H1 (cell line): ENCODE measurements at regions not wholly inside any gene's neighbourhood (a gene's known extent, or its start where the extent isn't known, plus 50 kb on each side); places are given as distances from the start of the nearest gene placed in this dataset.

ENCODE experiments used
- CTCF ChIA-PET: fragments of 300-600 bp; sonication (Branson Sonifier 250); formaldehyde crosslinking; loops from one replicate; lab custom pipeline; 2021; ENCODE audit not compliant: partially characterized antibody; lab: Charles Lee
- POLR2A ChIA-PET: fragments of 300-600 bp; sonication (Branson Sonifier 250); formaldehyde crosslinking; loops from one replicate; lab custom pipeline; 2021; ENCODE audit warnings: inconsistent platforms; ENCODE audit not compliant: partially characterized antibody; lab: Charles Lee
- DNase-seq, 2 experiments: peaks; one replicate each; pipeline versions ENCODE4 v3.0.0 to v3.0.0-alpha.2; 2010 to 2022; ENCODE audit warnings: low spot score in 2 of 2, low read depth in 1 of 2, mixed read lengths in 1 of 2
- FAIRE-seq: peaks from 2 replicates; lab custom pipeline; 2011; peaks lifted over from hg19 to GRCh38; lab: Jason Lieb, UNC
- H2AFZ ChIP-seq: 2 replicates; pipeline ENCODE4 v1.8.1; 2012; ENCODE audit warnings: low read length, inconsistent platforms
- H2AK5ac ChIP-seq: 2 replicates; pipeline ENCODE4 v1.6.1; 2013; ENCODE audit warnings: low read depth, low read length
- H2BK120ac ChIP-seq: replicated peaks from 2 replicates; pipeline ENCODE3; 2013; ENCODE audit warnings: low read depth, low read length, inconsistent platforms
- H2BK12ac ChIP-seq: 2 replicates; pipeline ENCODE4 v1.6.1; 2013; ENCODE audit warnings: low read depth, low read length
- H2BK15ac ChIP-seq: 2 replicates; pipeline ENCODE4 v1.6.1; 2013; ENCODE audit warnings: low read length
- H2BK20ac ChIP-seq: 2 replicates; pipeline ENCODE4 v1.6.1; 2013; ENCODE audit warnings: low read length
- H2BK5ac ChIP-seq: 2 replicates; pipeline ENCODE4 v1.6.1; 2013; ENCODE audit warnings: low read depth, low read length
- H3K14ac ChIP-seq: 2 replicates; pipeline ENCODE4 v1.6.1; 2013; ENCODE audit warnings: inconsistent platforms; ENCODE audit not compliant: insufficient read length
- H3K18ac ChIP-seq: 2 replicates; pipeline ENCODE4 v1.6.1; 2013; ENCODE audit warnings: low read length; ENCODE audit errors: extremely low read depth
- H3K23ac ChIP-seq: 2 replicates; pipeline ENCODE4 v1.6.1; 2013; ENCODE audit warnings: inconsistent platforms; ENCODE audit not compliant: insufficient read length
- H3K23me2 ChIP-seq: 2 replicates; pipeline ENCODE4 v1.6.1; 2013; ENCODE audit warnings: low read depth, low read length
- H3K27ac ChIP-seq: 2 replicates; pipeline ENCODE4 v1.6.1; 2011; ENCODE audit warnings: low read depth, low read length, inconsistent platforms
- H3K27me3 ChIP-seq, 4 experiments: replicated peaks in 1 of 4; 1 replicate in 1 of 4; 2 replicates in 3 of 4; pipeline versions ENCODE4 v1.6.1 to v1.8.1; 2011 to 2013; ENCODE audit warnings: low read length in 3 of 4, mild to moderate bottlenecking in 3 of 4, inconsistent platforms in 2 of 4, mixed read lengths in 2 of 4, moderate library complexity in 1 of 4; ENCODE audit not compliant: control insufficient read depth in 3 of 4, insufficient read depth in 3 of 4; ENCODE audit errors: extremely low read depth in 1 of 4
- H3K36me3 ChIP-seq, 4 experiments: 2 replicates each; pipeline versions ENCODE4 v1.6.1 to v1.8.1; 2011 to 2013; ENCODE audit warnings: mild to moderate bottlenecking in 4 of 4, low read length in 3 of 4, moderate library complexity in 2 of 4, control low read depth in 1 of 4, inconsistent platforms in 1 of 4; ENCODE audit not compliant: insufficient read depth in 4 of 4, control insufficient read depth in 2 of 4
- H3K4ac ChIP-seq: replicated peaks from 2 replicates; pipeline ENCODE3; 2013; ENCODE audit warnings: low read length, low read depth, mixed read lengths, inconsistent platforms; ENCODE audit not compliant: insufficient read length
- H3K4me1 ChIP-seq, 4 experiments: replicated peaks in 1 of 4; 1 replicate in 1 of 4; 2 replicates in 3 of 4; pipeline versions ENCODE4 v1.6.1 to v1.8.1; 2011 to 2013; ENCODE audit warnings: low read length in 3 of 4, inconsistent platforms in 2 of 4, mixed read lengths in 1 of 4; ENCODE audit not compliant: insufficient read depth in 4 of 4, control insufficient read depth in 3 of 4
- H3K4me2 ChIP-seq, 2 experiments: 2 replicates each; pipeline versions ENCODE4 v1.6.1 to v1.8.1; 2011 to 2013; ENCODE audit warnings: low read depth in 2 of 2, low read length in 2 of 2, control low read depth in 1 of 2, inconsistent platforms in 1 of 2, mild to moderate bottlenecking in 1 of 2; ENCODE audit not compliant: insufficient read depth in 1 of 2
- H3K4me3 ChIP-seq, 4 experiments: fragments of 200-600, 300-600 bp in 1 of 4; sonication (generic), shearing (Covaris generic), sonication (Bioruptor Twin) in 1 of 4; 2 replicates each; pipeline versions ENCODE4 v1.5.1 to v1.8.1; 2011 to 2016; ENCODE audit warnings: low read length in 4 of 4, low read depth in 3 of 4, control low read depth in 2 of 4, inconsistent platforms in 2 of 4, mild to moderate bottlenecking in 2 of 4, mixed read lengths in 1 of 4, moderate library complexity in 1 of 4; ENCODE audit not compliant: insufficient read depth in 2 of 4; ENCODE audit errors: extremely low read depth in 1 of 4
- H3K56ac ChIP-seq: replicated peaks from 2 replicates; pipeline ENCODE3; 2013; ENCODE audit warnings: low read depth, mild to moderate bottlenecking, mixed read lengths, low read length, inconsistent platforms; ENCODE audit not compliant: insufficient read length
- H3K79me1 ChIP-seq: 2 replicates; pipeline ENCODE4 v1.6.1; 2013; ENCODE audit warnings: low read depth, low read length, control low read depth
- H3K79me2 ChIP-seq, 2 experiments: 2 replicates each; pipeline versions ENCODE4 v1.6.1 to v1.8.1; 2012 to 2013; ENCODE audit warnings: low read length in 2 of 2, mild to moderate bottlenecking in 2 of 2, inconsistent platforms in 1 of 2; ENCODE audit not compliant: insufficient read depth in 2 of 2, control insufficient read depth in 1 of 2
- H3K9ac ChIP-seq, 4 experiments: replicated peaks in 1 of 4; 1 replicate in 1 of 4; 2 replicates in 3 of 4; pipeline versions ENCODE4 v1.6.1 to v1.8.1; 2011 to 2013; ENCODE audit warnings: low read depth in 3 of 4, low read length in 3 of 4, control low read depth in 2 of 4, mild to moderate bottlenecking in 2 of 4, moderate library complexity in 2 of 4, inconsistent platforms in 1 of 4; ENCODE audit errors: extremely low read depth in 1 of 4
- H3K9me3 ChIP-seq, 2 experiments: 2 replicates each; pipeline versions ENCODE4 v1.6.1 to v1.8.1; 2012 to 2013; ENCODE audit warnings: mild to moderate bottlenecking in 2 of 2, moderate library complexity in 2 of 2, control low read depth in 1 of 2, inconsistent platforms in 1 of 2, low read depth in 1 of 2, low read length in 1 of 2, mixed read lengths in 1 of 2; ENCODE audit not compliant: insufficient read depth in 2 of 2
- H4K20me1 ChIP-seq, 2 experiments: replicated peaks in 1 of 2; 2 replicates each; pipeline versions ENCODE3 to v1.8.1; 2011 to 2013; ENCODE audit warnings: inconsistent platforms in 2 of 2, low read length in 2 of 2, mild to moderate bottlenecking in 1 of 2; ENCODE audit not compliant: insufficient read depth in 2 of 2, control insufficient read depth in 1 of 2
- H4K5ac ChIP-seq: 2 replicates; pipeline ENCODE4 v1.6.1; 2013; ENCODE audit warnings: low read length, low read depth, mixed read lengths, inconsistent platforms; ENCODE audit not compliant: insufficient read length
- H4K8ac ChIP-seq: 2 replicates; pipeline ENCODE4 v1.8.0; 2013; ENCODE audit warnings: mild to moderate bottlenecking, moderate library complexity, low read length, inconsistent platforms; ENCODE audit not compliant: insufficient read depth; ENCODE audit errors: extremely low read depth
- H4K91ac ChIP-seq: replicated peaks from 2 replicates; pipeline ENCODE3; 2013; ENCODE audit warnings: low read length, mixed read lengths, inconsistent platforms; ENCODE audit not compliant: insufficient read length
- CEBPB ChIP-seq: IDR thresholded peaks from 2 replicates; pipeline ENCODE4 v1.6.1; 2012; ENCODE audit warnings: low read depth, low read length
- HDAC2 ChIP-seq, 2 experiments: fragments of 300-600 bp in 1 of 2; sonication (generic) in 1 of 2; IDR thresholded peaks; 2 replicates each; pipeline ENCODE4 v1.6.1; 2011 to 2012; ENCODE audit warnings: low read depth in 2 of 2, low read length in 2 of 2, mild to moderate bottlenecking in 2 of 2, moderate library complexity in 2 of 2, borderline replicate concordance in 1 of 2, inconsistent platforms in 1 of 2
- JUND ChIP-seq: IDR thresholded peaks from 2 replicates; pipeline ENCODE4 v1.6.1; 2011; ENCODE audit warnings: mild to moderate bottlenecking, improper control_type of control experiment, low read length
- PHF8 ChIP-seq: fragments of 200-600 bp; sonication (generic); conservative IDR thresholded peaks from 2 replicates; pipeline ENCODE4 v1.7.1; 2012; ENCODE audit warnings: low read depth, mild to moderate bottlenecking, inconsistent platforms, low read length, moderate library complexity
- POLR2A ChIP-seq, 2 experiments: IDR thresholded peaks; 1 replicate in 1 of 2; 2 replicates in 1 of 2; pipeline ENCODE4 v1.6.1; 2011; ENCODE audit warnings: low read depth in 2 of 2, low read length in 2 of 2, mild to moderate bottlenecking in 2 of 2; ENCODE audit errors: control extremely low read depth in 1 of 2
- TEAD4 ChIP-seq: IDR thresholded peaks from 2 replicates; pipeline ENCODE4 v1.6.1; 2012; ENCODE audit warnings: low read depth, low read length, inconsistent platforms, mixed read lengths
- YY1 ChIP-seq: IDR thresholded peaks from 2 replicates; pipeline ENCODE4 v1.6.1; 2011; ENCODE audit warnings: low read depth, mild to moderate bottlenecking, low read length
- WGBS, 2 experiments: shearing (Covaris generic) in 1 of 2; methylation state at CpG; one replicate each; pipeline versions ENCODE4 v1.1.6 to v1.1.7; 2013 to 2015; ENCODE audit warnings: low lambda C conversion rate in 2 of 2, mixed read lengths in 2 of 2, inconsistent platforms in 1 of 2, low coverage in 1 of 2, missing lambda C conversion rate in 1 of 2; ENCODE audit not compliant: insufficient replicate concordance in 2 of 2, insufficient coverage in 1 of 2, insufficient read length in 1 of 2; ENCODE audit errors: extremely low coverage in 1 of 2, missing lambda C conversion rate in 1 of 2; 5-methylcytosine and 5-hydroxymethylcytosine counted together
- TF ChIP-seq, protein P1 (sequence below): IDR thresholded peaks from 2 replicates; pipeline ENCODE4 v1.6.1; 2012; ENCODE audit warnings: inconsistent platforms

DNA sequence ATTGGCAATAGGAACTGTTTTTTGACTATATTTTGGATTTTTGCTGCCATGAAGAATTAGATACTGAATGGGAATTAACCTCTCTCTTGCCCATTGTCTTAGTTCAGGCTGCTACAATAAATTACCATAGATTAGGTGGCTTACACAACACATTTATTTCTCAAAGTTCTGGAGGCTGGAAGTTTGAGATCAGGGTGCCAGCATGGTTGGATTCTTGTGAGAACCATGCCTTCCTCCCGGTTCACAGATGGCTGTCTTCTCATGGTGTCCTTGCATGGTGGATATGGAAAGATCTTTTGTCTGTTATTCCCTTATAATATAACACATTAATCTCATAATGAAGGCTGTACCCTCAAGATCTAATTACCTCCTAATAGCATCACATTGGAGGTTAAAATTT, 836.4 kb downstream of the SLC4A3 start:
- Histone ChIP-seq H3K14ac (no peak overlapping the region), H3K9me3 (no peaks in the 10 kb centered on the region), H3K27me3 (no peaks in the 10 kb centered on the region), H4K91ac (no peak overlapping the region), H4K20me1 (no peaks in the 10 kb centered on the region), H3K4ac (no peak overlapping the region), H2BK12ac (no peak overlapping the region), H3K56ac (no peak overlapping the region), H3K79me2 (no peaks in the 10 kb centered on the region), H2BK120ac (no peak overlapping the region), H3K4me3 (no peak overlapping the region), H2BK5ac (no peak overlapping the region), H2BK20ac (no peak overlapping the region), H3K9ac (no peak overlapping the region), H3K23ac (no peak overlapping the region), H3K4me2 (no peak overlapping the region), H2BK15ac (no peak overlapping the region), H3K79me1 (no peaks in the 10 kb centered on the region), H3K36me3 (no peaks in the 10 kb centered on the region), H3K18ac (no peak overlapping the region), H2AFZ (no peak overlapping the region), H3K4me1 (no peaks in the 10 kb centered on the region), H3K23me2 (no peaks in the 10 kb centered on the region; the same call in 1 of the 2 replicates), H3K27ac (no peak overlapping the region), H4K8ac (no peak overlapping the region), H4K5ac (no peak overlapping the region), H2AK5ac (no peak overlapping the region)
- no peak for TF ChIP-seq PHF8
- TF ChIP-seq TEAD4: no peak
- TF ChIP-seq, protein P1, sequence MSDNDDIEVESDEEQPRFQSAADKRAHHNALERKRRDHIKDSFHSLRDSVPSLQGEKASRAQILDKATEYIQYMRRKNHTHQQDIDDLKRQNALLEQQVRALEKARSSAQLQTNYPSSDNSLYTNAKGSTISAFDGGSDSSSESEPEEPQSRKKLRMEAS: no peak
- TF ChIP-seq YY1: no peak
- no peak for TF ChIP-seq JUND
- no peak for TF ChIP-seq HDAC2 (IDR thresholded peaks at IDR 0.05; ENCODE audit: borderline replicate concordance in 1 of 2, low read depth in 2 of 2, low read length in 2 of 2)
- no peak for TF ChIP-seq POLR2A (IDR thresholded peaks at IDR 0.05; ENCODE audit: control extremely low read depth in 1 of 2, low read depth in 2 of 2, low read length in 2 of 2)
- no peak for TF ChIP-seq CEBPB
- FAIRE-seq: no peak
- ChIA-PET CTCF (no interaction called here), POLR2A (no interaction called here)
- WGBS, 2 experiments: 100% methylated on average over 1 of the region's 1 CpG; no CpG with 5 or more reads in 1 of the 2 experiments
- no peak for DNase-seq
